CD4-positive, alpha-beta T cell treated with Interferon alpha-2 for 1 hour (primary cell): ENCODE measurements at regions not wholly inside any gene's neighbourhood (a gene's known extent, or its start where the extent isn't known, plus 50 kb on each side); places are given as distances from the start of the nearest gene placed in this dataset.

Experiments
- DNase-seq, 2 donors: peaks; one replicate each; pipeline ENCODE4 v3.0.0-alpha.2; 2020 to 2022

GRCh38 chr2:58971511-58972360 is 730.6 kb upstream of the FANCL start:
- no peak for DNase-seq

GRCh38 chr2:58970365-58970764 is 729.2 kb upstream of the FANCL start:
- no peak for DNase-seq

- DNase-seq = no peak
Observed at GRCh38 chr2:58968885-58969284, 727.8 kb upstream of the FANCL start.

- DNase-seq = no peak
Observed at GRCh38 chr2:58967736-58968135, 726.6 kb upstream of the FANCL start.

- DNase-seq = no peak
Observed at GRCh38 chr2:58965602-58966001, 724.5 kb upstream of the FANCL start.

- DNase-seq = no peak
Observed at GRCh38 chr2:58959996-58960395, 718.9 kb upstream of the FANCL start.

- DNase-seq = no peak
Observed at GRCh38 chr2:58957188-58957840, 716.2 kb upstream of the FANCL start.

- no peak for DNase-seq
Observed at GRCh38 chr2:58954880-58955385, 713.8 kb upstream of the FANCL start.

GRCh38 chr2:58951722-58952121 is 710.6 kb upstream of the FANCL start:
- no peak for DNase-seq

- DNase-seq = no peak
Observed at GRCh38 chr2:58950795-58951462, 709.8 kb upstream of the FANCL start.

GRCh38 chr2:58939388-58939787 is 698.3 kb upstream of the FANCL start:
- no peak for DNase-seq

- DNase-seq = no peak
Observed at GRCh38 chr2:58938988-58939387, 697.9 kb upstream of the FANCL start.

- no peak for DNase-seq
Observed at GRCh38 chr2:58932801-58933200, 691.7 kb upstream of the FANCL start.

- no peak for DNase-seq
Observed at GRCh38 chr2:58930537-58930936, 689.4 kb upstream of the FANCL start.

- no peak for DNase-seq
Observed at GRCh38 chr2:58928973-58929372, 687.8 kb upstream of the FANCL start.

GRCh38 chr2:58928391-58928790 is 687.3 kb upstream of the FANCL start:
- no peak for DNase-seq

GRCh38 chr2:58926112-58926511 is 685.0 kb upstream of the FANCL start:
- DNase-seq = no peak

- no peak for DNase-seq
Observed at GRCh38 chr2:58925676-58926081, 684.6 kb upstream of the FANCL start.

GRCh38 chr2:58923869-58924268 is 682.7 kb upstream of the FANCL start:
- DNase-seq = no peak

GRCh38 chr2:58922245-58922644 is 681.1 kb upstream of the FANCL start:
- DNase-seq = no peak

GRCh38 chr2:58921676-58922075 is 680.6 kb upstream of the FANCL start:
- DNase-seq = no peak

- no peak for DNase-seq
Observed at GRCh38 chr2:58920001-58920400, 678.9 kb upstream of the FANCL start.

GRCh38 chr2:58919316-58919715 is 678.2 kb upstream of the FANCL start:
- no peak for DNase-seq

GRCh38 chr2:58918141-58918540 is 677.0 kb upstream of the FANCL start:
- DNase-seq = no peak
